K562 (cell line): ENCODE measurements at regions not wholly inside any gene's neighbourhood (a gene's known extent, or its start where the extent isn't known, plus 50 kb on each side); places are given as distances from the start of the nearest gene placed in this dataset.

Experiments
- ATAC-seq: fragments of 200-7000 bp; cut with Tn5 transposase; 3 replicates; pipeline ENCODE4 v1.9.1; 2020; ENCODE audit warnings: moderate library complexity
- BruUV-seq: library from RNA; stranded (reverse); fragments of 400-500 nt; replicated peaks from 2 replicates; lab custom pipeline; 2021; lab: Mats Ljungman, UMichigan
- CTCF ChIA-PET: fragments of 300-600 bp; formaldehyde crosslinking; extraction: SDS; loops from one replicate; lab custom pipeline; 2021; ENCODE audit warnings: low intra/inter-chr PET ratio; lab: Yijun Ruan, JAX
- POLR2A ChIA-PET: fragments of 300-600, 350-650 bp; sonication (Branson Sonifier 250); formaldehyde crosslinking; extraction: SDS; loops from one replicate; lab custom pipeline; 2021; ENCODE audit warnings: antibody characterized with exemption, inconsistent platforms; lab: Yijun Ruan, JAX
- DNase-seq, 4 experiments: peaks; one replicate each; pipeline versions ENCODE4 v3.0.0 to v3.0.0-alpha.2; 2011 to 2018; ENCODE audit warnings: low spot score in 3 of 4, mixed read lengths in 3 of 4; ENCODE audit errors: extremely low read depth in 1 of 4
- FAIRE-seq: peaks from 2 replicates; lab custom pipeline; 2011; peaks lifted over from hg19 to GRCh38; lab: Jason Lieb, UNC
- H2AFZ ChIP-seq: 2 replicates; pipeline ENCODE4 v1.6.0; 2011; ENCODE audit warnings: low read depth, low read length, control low read depth, inconsistent platforms
- H3K27ac ChIP-seq: fragments of 200-600 bp; 3 replicates; pipeline ENCODE4 v1.8.0; 2011; ENCODE audit warnings: low read depth, mild to moderate bottlenecking, control low read depth, inconsistent platforms, low read length, moderate library complexity, mixed read lengths; ENCODE audit errors: extremely low read depth
- H3K27me3 ChIP-seq, 2 experiments: fragments of 300-600 bp in 1 of 2; 2 replicates in 1 of 2; 3 replicates in 1 of 2; pipeline versions ENCODE4 v1.6.0 to v1.8.0; 2011; ENCODE audit warnings: inconsistent platforms in 2 of 2, low read length in 2 of 2, mild to moderate bottlenecking in 1 of 2, mixed read lengths in 1 of 2, moderate library complexity in 1 of 2; ENCODE audit not compliant: control insufficient read depth in 2 of 2, insufficient read depth in 2 of 2
- H3K36me3 ChIP-seq: fragments of 300-600 bp; 3 replicates; pipeline ENCODE4 v1.8.0; 2011; ENCODE audit warnings: mild to moderate bottlenecking, low read length, inconsistent platforms; ENCODE audit not compliant: control insufficient read depth, insufficient read depth
- H3K4me1 ChIP-seq, 2 experiments: fragments of 200-600 bp in 1 of 2; replicated peaks in 1 of 2; 2 replicates in 1 of 2; 3 replicates in 1 of 2; pipeline versions ENCODE4 v1.5.1 to v1.8.0; 2011; ENCODE audit warnings: inconsistent platforms in 2 of 2, low read length in 2 of 2, mild to moderate bottlenecking in 1 of 2, mixed read lengths in 1 of 2, moderate library complexity in 1 of 2; ENCODE audit not compliant: control insufficient read depth in 2 of 2, insufficient read depth in 2 of 2
- H3K4me2 ChIP-seq: 2 replicates; pipeline ENCODE4 v1.6.1; 2011; ENCODE audit warnings: low read length, control low read depth, inconsistent platforms, mixed read lengths; ENCODE audit not compliant: insufficient read depth
- H3K4me3 ChIP-seq: fragments of 200-600 bp; sonication (generic), shearing (Covaris generic); 2 replicates; pipeline ENCODE4 v1.5.1; 2016; ENCODE audit warnings: control low read depth, inconsistent platforms
- H3K79me2 ChIP-seq: fragments of 200-600 bp; 3 replicates; pipeline ENCODE4 v1.8.0; 2011; ENCODE audit warnings: low read length, inconsistent platforms; ENCODE audit not compliant: control insufficient read depth, insufficient read depth
- H3K9ac ChIP-seq, 2 experiments: 2 replicates each; pipeline versions ENCODE4 v1.6.0 to v1.6.1; 2011; ENCODE audit warnings: low read depth in 2 of 2, low read length in 2 of 2, control low read depth in 1 of 2, inconsistent platforms in 1 of 2, mild to moderate bottlenecking in 1 of 2, mixed read lengths in 1 of 2; ENCODE audit not compliant: insufficient read depth in 1 of 2
- H3K9me1 ChIP-seq: one replicate; pipeline ENCODE4 v1.6.0; 2011; ENCODE audit warnings: inconsistent platforms, mild to moderate bottlenecking, low read length, moderate library complexity; ENCODE audit not compliant: control insufficient read depth, insufficient read depth
- H3K9me3 ChIP-seq: replicated peaks from 2 replicates; pipeline ENCODE4 v1.5.1; 2011; ENCODE audit warnings: low read depth, low read length, inconsistent platforms; ENCODE audit not compliant: control insufficient read depth, insufficient read depth
- H4K20me1 ChIP-seq: replicated peaks from 2 replicates; pipeline ENCODE4 v1.6.1; 2011; ENCODE audit warnings: low read length, inconsistent platforms, mixed read lengths; ENCODE audit not compliant: control insufficient read depth, insufficient read depth
- ARID1B ChIP-seq: fragments of 450-650 bp; IDR thresholded peaks from 2 replicates; pipeline ENCODE4 v1.6.1; 2016; ENCODE audit warnings: antibody characterized with exemption, mild to moderate bottlenecking, inconsistent platforms
- CREBBP ChIP-seq: IDR thresholded peaks from one replicate; pipeline ENCODE4 v1.6.1; 2012; ENCODE audit warnings: low read depth, mild to moderate bottlenecking, control low read depth, inconsistent platforms, low read length
- HCFC1 ChIP-seq: IDR thresholded peaks from 2 replicates; pipeline ENCODE4 v1.6.1; 2012; ENCODE audit warnings: low read depth, low read length, improper control_type of control experiment
- NCOA4 ChIP-seq: fragments of 450-650 bp; IDR thresholded peaks from 2 replicates; pipeline ENCODE4 v1.6.1; 2018; ENCODE audit warnings: mild to moderate bottlenecking; ENCODE audit not compliant: partially characterized antibody
- POLR2A ChIP-seq: fragments of 450-650 bp; conservative IDR thresholded peaks from 2 replicates; pipeline ENCODE4 v1.6.1; 2016
- SMAD2 ChIP-seq: fragments of 150-350 bp; IDR thresholded peaks from 2 replicates; pipeline ENCODE4 v1.6.1; 2014; ENCODE audit warnings: low read depth, mild to moderate bottlenecking, low read length
- TBP ChIP-seq: optimal IDR thresholded peaks from 2 replicates; pipeline ENCODE3; 2011; ENCODE audit warnings: low read depth, low read length, improper control_type of control experiment
- TFAM ChIP-seq: fragments of 250-450 bp; sonication (Bioruptor Pico); conservative IDR thresholded peaks from 2 replicates; pipeline ENCODE4 v1.5.0; 2021; ENCODE audit warnings: mild to moderate bottlenecking, moderate library complexity
- ZNF584 ChIP-seq: fragments of 200-800 bp; sonication (Bioruptor generic); IDR thresholded peaks from 2 replicates; pipeline ENCODE4 v1.6.1; 2016; ENCODE audit warnings: low read depth, mild to moderate bottlenecking, missing genetic modification characterization, missing compliant biosample characterization
- ZNF589 ChIP-seq: fragments of 200-800 bp; sonication (Bioruptor generic); IDR thresholded peaks from 2 replicates; pipeline ENCODE4 v1.6.1; 2016; ENCODE audit warnings: low read depth, missing genetic modification characterization, missing compliant biosample characterization
- WGBS: fragments of 100-300 bp; shearing (Covaris generic); methylation state at CpG from one replicate; pipeline ENCODE4 v1.1.6; 2016; ENCODE audit warnings: low coverage, mixed read lengths; ENCODE audit not compliant: insufficient coverage; ENCODE audit errors: missing lambda C conversion rate; 5-methylcytosine and 5-hydroxymethylcytosine counted together
- in situ Hi-C: fragments of 300-500 bp; cut with MboI; formaldehyde crosslinking; loops from 4 replicates; pipeline ENCODE4 v1.15.0; 2018; ENCODE audit warnings: inconsistent platforms, mixed read lengths
- intact Hi-C: fragments of 100-400 bp; cut with micrococcal nuclease; formaldehyde crosslinking; loops from 2 replicates; pipeline ENCODE4 v1.14.2; 2022
- TF ChIP-seq, protein P1 (sequence below): sonication (generic); formaldehyde crosslinking; IDR thresholded peaks from 2 replicates; pipeline ENCODE4 v1.8.0; 2022; ENCODE audit warnings: mild to moderate bottlenecking, low read depth, missing genetic modification reagents
- TF ChIP-seq, protein P2 (sequence below): fragments of 250-450 bp; sonication (Bioruptor Pico); IDR thresholded peaks from 2 replicates; pipeline ENCODE4 v1.5.1; 2021; ENCODE audit warnings: mild to moderate bottlenecking
- TF ChIP-seq, protein P3 (sequence below): conservative IDR thresholded peaks from 2 replicates; pipeline ENCODE4 v1.6.1; 2011; ENCODE audit warnings: low read depth, mild to moderate bottlenecking, low read length; ENCODE audit not compliant: control insufficient read depth
- TF ChIP-seq, protein P4 (sequence below), 2 experiments: fragments of 250-450 bp in 1 of 2; fragments of 450-650 bp in 1 of 2; sonication (Bioruptor Pico) in 1 of 2; IDR thresholded peaks; 2 replicates each; pipeline versions ENCODE4 v1.6.1 to v1.8.0; 2016 to 2021; ENCODE audit warnings: mild to moderate bottlenecking in 2 of 2, moderate library complexity in 2 of 2, missing compliant biosample characterization in 1 of 2, missing genetic modification characterization in 1 of 2
- TF ChIP-seq, protein P5 (sequence below): fragments of 450-650 bp; IDR thresholded peaks from 2 replicates; pipeline ENCODE4 v1.6.1; 2016; ENCODE audit warnings: antibody characterized with exemption

DNA sequence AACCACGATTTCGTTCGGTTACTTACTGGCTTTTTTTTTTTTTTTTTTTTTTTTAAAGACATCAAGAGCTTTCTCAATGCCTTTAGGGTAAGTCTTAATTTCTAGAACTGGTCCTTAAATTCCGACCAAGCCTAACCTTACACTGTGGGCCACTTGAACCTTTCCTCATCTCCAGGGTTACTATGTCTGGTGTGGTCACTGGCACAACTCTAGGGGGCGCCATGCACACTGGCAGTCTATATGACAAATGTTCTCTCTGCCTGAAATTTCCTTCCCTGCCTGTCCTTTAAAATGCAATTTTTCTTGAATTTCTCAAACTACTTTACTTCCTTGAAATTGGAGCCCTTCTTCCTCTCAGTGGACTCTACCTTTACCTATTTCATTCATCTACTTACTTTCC, 227.4 kb downstream of the KLF5 start:
- Histone ChIP-seq H3K79me2 (no peaks in the 10 kb centered on the region), H3K4me1 (no peaks in the 10 kb centered on the region), H3K4me2 (no peak overlapping the region), H3K9ac (no peak overlapping the region), H3K9me1 (no peaks in the 10 kb centered on the region), H3K27ac (no peak overlapping the region), H3K27me3 (no peaks in the 10 kb centered on the region), H4K20me1 (no peaks in the 10 kb centered on the region), H3K4me3 (no peak overlapping the region), H3K36me3 (no peaks in the 10 kb centered on the region), H3K9me3 (no peaks in the 10 kb centered on the region), H2AFZ (no peak overlapping the region)
- in situ Hi-C loops (no loop called here), intact Hi-C loops (loop anchor here (10.0 kb wide), 1 partner anchor 419 kb away; no protein-coding TSS in a partner anchor)
- DNase-seq, result no peak
- no TSS peak for BruUV-seq
- FAIRE-seq, result no peak
- WGBS, result 0% methylated on average over 1 of the region's 5 CpGs
- TF ChIP-seq TFAM (no peak), SMAD2 (no peak), HCFC1 (no peak), NCOA4 (no peak), CREBBP (no peak), POLR2A (no peak), ZNF589 (CRISPR knock-in tag) (no peak), TBP (no peak), ZNF584 (no peak), ARID1B (no peak)
- TF ChIP-seq, protein P1, sequence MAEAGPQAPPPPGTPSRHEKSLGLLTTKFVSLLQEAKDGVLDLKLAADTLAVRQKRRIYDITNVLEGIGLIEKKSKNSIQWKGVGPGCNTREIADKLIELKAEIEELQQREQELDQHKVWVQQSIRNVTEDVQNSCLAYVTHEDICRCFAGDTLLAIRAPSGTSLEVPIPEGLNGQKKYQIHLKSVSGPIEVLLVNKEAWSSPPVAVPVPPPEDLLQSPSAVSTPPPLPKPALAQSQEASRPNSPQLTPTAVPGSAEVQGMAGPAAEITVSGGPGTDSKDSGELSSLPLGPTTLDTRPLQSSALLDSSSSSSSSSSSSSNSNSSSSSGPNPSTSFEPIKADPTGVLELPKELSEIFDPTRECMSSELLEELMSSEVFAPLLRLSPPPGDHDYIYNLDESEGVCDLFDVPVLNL (CRISPR knock-in tag), result no peak
- TF ChIP-seq, protein P2, sequence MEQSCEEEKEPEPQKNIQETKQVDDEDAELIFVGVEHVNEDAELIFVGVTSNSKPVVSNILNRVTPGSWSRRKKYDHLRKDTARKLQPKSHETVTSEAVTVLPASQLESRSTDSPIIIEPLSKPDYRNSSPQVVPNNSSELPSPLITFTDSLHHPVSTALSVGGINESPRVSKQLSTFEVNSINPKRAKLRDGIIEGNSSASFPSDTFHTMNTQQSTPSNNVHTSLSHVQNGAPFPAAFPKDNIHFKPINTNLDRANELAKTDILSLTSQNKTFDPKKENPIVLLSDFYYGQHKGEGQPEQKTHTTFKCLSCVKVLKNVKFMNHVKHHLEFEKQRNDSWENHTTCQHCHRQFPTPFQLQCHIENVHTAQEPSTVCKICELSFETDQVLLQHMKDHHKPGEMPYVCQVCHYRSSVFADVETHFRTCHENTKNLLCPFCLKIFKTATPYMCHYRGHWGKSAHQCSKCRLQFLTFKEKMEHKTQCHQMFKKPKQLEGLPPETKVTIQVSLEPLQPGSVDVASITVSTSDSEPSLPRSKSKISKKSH (CRISPR knock-in tag), result no peak
- TF ChIP-seq, protein P3, sequence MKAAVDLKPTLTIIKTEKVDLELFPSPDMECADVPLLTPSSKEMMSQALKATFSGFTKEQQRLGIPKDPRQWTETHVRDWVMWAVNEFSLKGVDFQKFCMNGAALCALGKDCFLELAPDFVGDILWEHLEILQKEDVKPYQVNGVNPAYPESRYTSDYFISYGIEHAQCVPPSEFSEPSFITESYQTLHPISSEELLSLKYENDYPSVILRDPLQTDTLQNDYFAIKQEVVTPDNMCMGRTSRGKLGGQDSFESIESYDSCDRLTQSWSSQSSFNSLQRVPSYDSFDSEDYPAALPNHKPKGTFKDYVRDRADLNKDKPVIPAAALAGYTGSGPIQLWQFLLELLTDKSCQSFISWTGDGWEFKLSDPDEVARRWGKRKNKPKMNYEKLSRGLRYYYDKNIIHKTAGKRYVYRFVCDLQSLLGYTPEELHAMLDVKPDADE, result no peak
- TF ChIP-seq, protein P4, sequence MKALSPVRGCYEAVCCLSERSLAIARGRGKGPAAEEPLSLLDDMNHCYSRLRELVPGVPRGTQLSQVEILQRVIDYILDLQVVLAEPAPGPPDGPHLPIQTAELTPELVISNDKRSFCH (CRISPR knock-in tag; IDR thresholded peaks at IDR 0.05), result no peak
- TF ChIP-seq, protein P4 (tag; IDR thresholded peaks at IDR 0.05), result no peak
- TF ChIP-seq, protein P5, sequence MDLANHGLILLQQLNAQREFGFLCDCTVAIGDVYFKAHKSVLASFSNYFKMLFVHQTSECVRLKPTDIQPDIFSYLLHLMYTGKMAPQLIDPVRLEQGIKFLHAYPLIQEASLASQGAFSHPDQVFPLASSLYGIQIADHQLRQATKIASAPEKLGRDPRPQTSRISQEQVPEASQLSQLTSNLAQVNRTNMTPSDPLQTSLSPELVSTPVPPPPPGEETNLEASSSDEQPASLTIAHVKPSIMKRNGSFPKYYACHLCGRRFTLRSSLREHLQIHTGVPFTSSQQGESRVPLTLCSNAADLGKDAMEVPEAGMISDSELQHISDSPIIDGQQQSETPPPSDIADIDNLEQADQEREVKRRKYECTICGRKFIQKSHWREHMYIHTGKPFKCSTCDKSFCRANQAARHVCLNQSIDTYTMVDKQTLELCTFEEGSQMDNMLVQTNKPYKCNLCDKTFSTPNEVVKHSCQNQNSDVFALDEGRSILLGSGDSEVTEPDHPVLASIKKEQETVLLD, result no peak
- ChIA-PET CTCF (no interaction called here), POLR2A (interaction anchor here (0.6 kb wide), 1 partner anchor 60 kb away, joined by 3 read pairs; no protein-coding TSS in a partner anchor)
- no peak for ATAC-seq
